OCI-LY3 (cell line): ENCODE measurements at regions not wholly inside any gene's neighbourhood (a gene's known extent, or its start where the extent isn't known, plus 50 kb on each side); places are given as distances from the start of the nearest gene placed in this dataset.

Experiments used
- H2AFZ ChIP-seq: fragments of 200-600, 300-600 bp; shearing (Covaris generic); 2 replicates; pipeline ENCODE4 v1.6.0; 2014; ENCODE audit warnings: antibody characterized with exemption, low read depth, low read length
- H3K27ac ChIP-seq: fragments of 200-600, 300-600 bp; sonication (generic); 2 replicates; pipeline ENCODE4 v1.5.1; 2014; ENCODE audit warnings: mild to moderate bottlenecking, low read length, moderate library complexity, mixed read lengths
- H3K27me3 ChIP-seq: fragments of 200-600, 300-600 bp; sonication (generic); 2 replicates; pipeline ENCODE4 v1.6.1; 2014; ENCODE audit warnings: low read depth, low read length, mixed read lengths
- H3K36me3 ChIP-seq: fragments of 200-600, 300-600 bp; sonication (generic); replicated peaks from 2 replicates; pipeline ENCODE3; 2014; ENCODE audit warnings: low read depth, low read length, mixed read lengths
- H3K4me1 ChIP-seq: fragments of 300-600, 200-600 bp; sonication (generic); 2 replicates; pipeline ENCODE4 v1.6.1; 2014; ENCODE audit warnings: low read length, mixed read lengths
- H3K4me2 ChIP-seq: fragments of 200-600, 300-600 bp; sonication (generic); 2 replicates; pipeline ENCODE4 v1.6.1; 2014; ENCODE audit warnings: low read length, mixed read lengths
- H3K4me3 ChIP-seq: fragments of 300-600, 200-600 bp; sonication (generic); 2 replicates; pipeline ENCODE4 v1.5.1; 2014; ENCODE audit warnings: antibody characterized with exemption, mild to moderate bottlenecking, low read length, moderate library complexity
- H3K79me2 ChIP-seq: fragments of 300-600, 200-600 bp; shearing (Covaris generic); 2 replicates; pipeline ENCODE4 v1.6.1; 2014; ENCODE audit warnings: mild to moderate bottlenecking, low read length, mixed read lengths
- H3K9ac ChIP-seq: fragments of 300-600, 200-600 bp; shearing (Covaris generic); 2 replicates; pipeline ENCODE4 v1.6.0; 2014; ENCODE audit warnings: mild to moderate bottlenecking, low read length, moderate library complexity
- H3K9me3 ChIP-seq: fragments of 200-600, 300-600 bp; shearing (Covaris generic); 2 replicates; pipeline ENCODE4 v1.6.1; 2014; ENCODE audit warnings: low read length, mixed read lengths; ENCODE audit not compliant: insufficient read depth
- H4K20me1 ChIP-seq: fragments of 200-600, 300-600 bp; sonication (generic); 2 replicates; pipeline ENCODE4 v1.6.1; 2016; ENCODE audit warnings: low read length, mixed read lengths; ENCODE audit not compliant: insufficient read depth
- EZH2phosphoT487 ChIP-seq: fragments of 200-600 bp; shearing (Covaris generic); IDR thresholded peaks from 2 replicates; pipeline ENCODE4 v1.6.1; 2018; ENCODE audit warnings: antibody characterized with exemption, mixed run types, low read depth
- TF ChIP-seq, protein P1 (sequence below): fragments of 200-600, 300-600 bp; sonication (generic); IDR thresholded peaks from 2 replicates; pipeline ENCODE4 v1.5.1; 2014; ENCODE audit warnings: antibody characterized with exemption, low read length, low read depth

GRCh38 chr3:67202053-67202452, 203.9 kb downstream of the KBTBD8 start:
- H3K4me1 ChIP-seq, result 0 out of 2 replicates have a peak, but pooled peaks cover 4% of the 10 kb centered on the region
- H3K4me3 ChIP-seq, result no peak overlapping the region

DNA sequence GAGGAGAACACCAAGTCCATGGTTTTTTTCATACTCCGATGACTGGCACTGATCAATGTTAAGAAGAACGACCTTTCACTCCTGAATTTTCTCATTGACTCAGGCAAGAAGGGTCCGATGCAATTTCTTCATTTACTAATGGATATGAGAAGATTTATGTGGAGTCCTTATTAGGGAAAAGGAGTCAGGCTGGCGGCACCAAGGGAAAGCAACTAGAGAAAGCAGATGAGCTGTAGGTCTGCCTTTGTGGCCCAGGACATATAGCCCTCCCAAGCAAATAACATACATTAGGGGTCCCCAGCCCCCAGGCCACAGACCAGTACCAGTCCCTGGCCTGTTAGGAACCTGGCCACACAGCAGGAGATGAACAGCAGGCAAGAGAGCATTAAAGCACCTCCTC, 206.8 kb downstream of the KBTBD8 start:
- TF ChIP-seq, protein P1, sequence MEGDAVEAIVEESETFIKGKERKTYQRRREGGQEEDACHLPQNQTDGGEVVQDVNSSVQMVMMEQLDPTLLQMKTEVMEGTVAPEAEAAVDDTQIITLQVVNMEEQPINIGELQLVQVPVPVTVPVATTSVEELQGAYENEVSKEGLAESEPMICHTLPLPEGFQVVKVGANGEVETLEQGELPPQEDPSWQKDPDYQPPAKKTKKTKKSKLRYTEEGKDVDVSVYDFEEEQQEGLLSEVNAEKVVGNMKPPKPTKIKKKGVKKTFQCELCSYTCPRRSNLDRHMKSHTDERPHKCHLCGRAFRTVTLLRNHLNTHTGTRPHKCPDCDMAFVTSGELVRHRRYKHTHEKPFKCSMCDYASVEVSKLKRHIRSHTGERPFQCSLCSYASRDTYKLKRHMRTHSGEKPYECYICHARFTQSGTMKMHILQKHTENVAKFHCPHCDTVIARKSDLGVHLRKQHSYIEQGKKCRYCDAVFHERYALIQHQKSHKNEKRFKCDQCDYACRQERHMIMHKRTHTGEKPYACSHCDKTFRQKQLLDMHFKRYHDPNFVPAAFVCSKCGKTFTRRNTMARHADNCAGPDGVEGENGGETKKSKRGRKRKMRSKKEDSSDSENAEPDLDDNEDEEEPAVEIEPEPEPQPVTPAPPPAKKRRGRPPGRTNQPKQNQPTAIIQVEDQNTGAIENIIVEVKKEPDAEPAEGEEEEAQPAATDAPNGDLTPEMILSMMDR, result no peak
- TF ChIP-seq EZH2phosphoT487, result no peak
- Histone ChIP-seq H3K36me3 (no peaks in the 10 kb centered on the region), H3K79me2 (no peaks in the 10 kb centered on the region), H3K27ac (no peak overlapping the region), H3K4me2 (no peak overlapping the region), H3K27me3 (no peaks in the 10 kb centered on the region), H3K4me3 (no peak overlapping the region), H2AFZ (no peak overlapping the region), H3K9me3 (no peaks in the 10 kb centered on the region), H3K4me1 (0 out of 2 replicates have a peak, but pooled peaks cover 4% of the 10 kb centered on the region), H3K9ac (no peak overlapping the region), H4K20me1 (no peaks in the 10 kb centered on the region)

More at GRCh38 chr3:67202053-67202452, 203.9 kb downstream of the KBTBD8 start:
- no peak overlapping the region for H2AFZ ChIP-seq
- H3K9me3 ChIP-seq, result no peaks in the 10 kb centered on the region
- H3K27me3 ChIP-seq, result no peaks in the 10 kb centered on the region
- no peaks in the 10 kb centered on the region for H4K20me1 ChIP-seq
- H3K36me3 ChIP-seq, result no peaks in the 10 kb centered on the region
- TF ChIP-seq, protein P1, result no peak
- TF ChIP-seq EZH2phosphoT487, result no peak
- no peak overlapping the region for H3K4me2 ChIP-seq
- H3K79me2 ChIP-seq, result no peaks in the 10 kb centered on the region
- no peak overlapping the region for H3K9ac ChIP-seq
- no peak overlapping the region for H3K27ac ChIP-seq

DNA sequence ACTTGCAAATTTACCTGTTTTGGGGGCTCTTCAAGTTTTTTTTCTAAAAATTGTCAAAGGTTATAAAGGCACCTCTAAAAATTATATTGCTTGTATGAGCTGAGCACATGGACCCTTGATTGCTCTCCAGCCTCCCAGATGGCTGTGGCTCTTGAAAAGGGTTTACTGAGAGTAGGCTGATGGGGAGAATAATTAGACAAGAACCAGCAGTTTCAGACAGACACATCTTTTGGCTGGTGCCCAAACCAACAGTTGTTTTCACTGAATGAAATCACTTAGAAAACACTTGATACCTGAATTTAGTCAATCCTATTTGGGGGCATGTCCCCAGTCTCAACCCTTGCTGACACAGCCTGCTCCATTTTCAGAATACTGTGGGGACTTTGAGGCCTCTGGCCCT, 217.6 kb downstream of the KBTBD8 start:
- no peaks in the 10 kb centered on the region for H3K27me3 ChIP-seq
- no peak overlapping the region for H2AFZ ChIP-seq
- TF ChIP-seq EZH2phosphoT487, result no peak
- TF ChIP-seq, protein P1, result no peak
- no peaks in the 10 kb centered on the region for H3K36me3 ChIP-seq
- no peaks in the 10 kb centered on the region for H3K79me2 ChIP-seq
- H3K4me1 ChIP-seq, result peaks cover 9% of the 10 kb centered on the region
- no peaks in the 10 kb centered on the region for H4K20me1 ChIP-seq
- no peak overlapping the region for H3K4me2 ChIP-seq
- no peak overlapping the region for H3K9ac ChIP-seq
- no peak overlapping the region for H3K27ac ChIP-seq
- H3K4me3 ChIP-seq, result no peak overlapping the region
- no peaks in the 10 kb centered on the region for H3K9me3 ChIP-seq

DNA sequence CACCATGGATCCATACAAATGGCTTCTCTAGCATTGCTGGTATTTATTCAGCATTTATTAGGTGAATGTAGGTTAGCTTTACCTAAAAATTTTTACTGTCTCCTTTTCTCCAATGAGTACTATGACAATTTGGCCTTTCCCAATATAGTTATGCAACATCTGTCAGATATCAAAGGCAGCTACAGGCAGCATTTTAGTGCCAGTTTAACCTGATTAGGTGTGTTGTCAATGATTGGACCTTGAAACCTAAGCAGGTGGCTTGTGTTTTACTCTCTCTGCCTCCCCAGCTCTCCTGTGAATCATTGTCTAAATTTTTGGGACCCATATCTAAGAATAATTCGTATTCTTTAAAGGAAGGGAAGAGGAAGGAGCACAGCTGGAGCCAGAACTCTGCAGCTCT, 228.9 kb downstream of the KBTBD8 start:
- Histone ChIP-seq H3K79me2 (no peaks in the 10 kb centered on the region), H3K4me3 (no peak overlapping the region), H3K36me3 (no peaks in the 10 kb centered on the region), H3K4me2 (no peak overlapping the region), H3K9ac (no peak overlapping the region), H4K20me1 (no peaks in the 10 kb centered on the region), H3K9me3 (no peaks in the 10 kb centered on the region), H3K27ac (no peak overlapping the region), H2AFZ (no peak overlapping the region), H3K27me3 (no peaks in the 10 kb centered on the region), H3K4me1 (no peaks in the 10 kb centered on the region)
- TF ChIP-seq, protein P1, result no peak
- no peak for TF ChIP-seq EZH2phosphoT487
